Heart left ventricle (tissue), 16 donors: ENCODE measurements at regions not wholly inside any gene's neighbourhood (a gene's known extent, or its start where the extent isn't known, plus 50 kb on each side); places are given as distances from the start of the nearest gene placed in this dataset.

Experiments used
- ATAC-seq, 4 donors: fragments of 200-7000 bp; cut with Tn5 transposase; one replicate each; pipeline ENCODE4 v1.9.1; 2020 to 2022; ENCODE audit warnings: moderate library complexity in 4 of 4, mild to moderate bottlenecking in 3 of 4, moderate number of reproducible peaks in 1 of 4
- DNase-seq, 5 donors: peaks; one replicate each; pipeline ENCODE4 v3.0.0-alpha.2; 2020
- H3K27ac ChIP-seq, 12 donors: fragments of 200-600 bp; sonication (generic) in 4 of 12; one replicate each; pipeline versions ENCODE4 v1.5.0 to v1.8.0; 2016 to 2022; ENCODE audit warnings: mild to moderate bottlenecking in 2 of 12
- H3K27me3 ChIP-seq, 9 donors: fragments of 200-600 bp; sonication (generic) in 2 of 9; one replicate each; pipeline versions ENCODE4 v1.5.1 to v1.8.0; 2016 to 2022; ENCODE audit warnings: mild to moderate bottlenecking in 3 of 9
- H3K36me3 ChIP-seq, 9 donors: fragments of 200-600 bp; sonication (generic) in 2 of 9; one replicate each; pipeline versions ENCODE4 v1.5.0 to v1.8.0; 2018 to 2022; ENCODE audit warnings: mild to moderate bottlenecking in 2 of 9
- H3K4me1 ChIP-seq, 12 donors: fragments of 200-600 bp; sonication (generic) in 4 of 12; one replicate each; pipeline versions ENCODE4 v1.5.0 to v1.8.0; 2016 to 2022; ENCODE audit warnings: mild to moderate bottlenecking in 3 of 12
- H3K4me3 ChIP-seq, 12 donors: fragments of 200-600 bp; sonication (generic) in 4 of 12; one replicate each; pipeline versions ENCODE4 v1.5.0 to v1.8.0; 2017 to 2022; ENCODE audit warnings: mild to moderate bottlenecking in 9 of 12, moderate library complexity in 4 of 12
- H3K9me3 ChIP-seq, 12 donors: fragments of 200-600 bp; sonication (generic) in 4 of 12; one replicate each; pipeline versions ENCODE4 v1.5.0 to v1.8.0; 2016 to 2022; ENCODE audit warnings: mild to moderate bottlenecking in 1 of 12
- CTCF ChIP-seq, 12 donors: fragments of 200-600 bp; sonication (generic) in 4 of 12; IDR thresholded peaks; one replicate each; pipeline versions ENCODE4 v1.5.0 to v1.8.0; 2018 to 2022; ENCODE audit warnings: antibody characterized with exemption in 12 of 12, mild to moderate bottlenecking in 5 of 12
- POLR2A ChIP-seq, 2 donors: fragments of 450-650 bp; IDR thresholded peaks; one replicate each; pipeline ENCODE4 v1.6.1; 2017; ENCODE audit warnings: antibody characterized with exemption in 2 of 2, mild to moderate bottlenecking in 2 of 2, moderate library complexity in 2 of 2
- WGBS, 4 donors: extraction: QIAGEN DNeasy Blood & Tissue Kit in 2 of 4; methylation state at CpG; one replicate each; pipeline versions ENCODE4 v1.1.5 to v1.1.7; 2013 to 2018; 5-methylcytosine and 5-hydroxymethylcytosine counted together
- intact Hi-C, 10 donors: fragments of 100-400 bp; cut with DNase I; formaldehyde crosslinking; loops; one replicate each; pipeline versions ENCODE4 v1.11.1 to v1.14.2; 2022
- donor health status: ischemic (EF 13 %, LVEDD 7.1; RV severe dilation, severe dysfunction).
- donor health status: healthy with polysubstance abuse.
- donor health status: DM: no; HTN: yes; CAD: no.
- donor health status: DM: no; HTN: no; CAD: no.
- donor health status: ischemic (EF 25% LVEDD 6.9; RV normal size, moderate dysfunction).
- donor health status: ischemic (EF 25% LVEDD 5.7; RV mildly dilated, moderate dysfunction).
- donor health status: healthy.
- donor health status: DM: yes; HTN: yes; CAD: no.
- donor health status: ischemic (EF 35%, LVEDD 5.7; RV mildly dilated, moderate dysfunction).
- donor health status: nonischemic (EF 11% LVEDD 7.7; RV severe dilation, severe dysfunction).
- donor health status: DM: yes; HTN: yes; CAD: no.
- donor health status: PGD.
- donor health status: ischemic (EF 29% LVEDD 5.4; RV normal size, mild dysfunction).
- donor health status: nonischemic (EF 23%, LVEDD 6.1; RV moderate dilation, normal function).

- 44 to 58% (median 49%) methylated on average over 2 of the region's 2 CpGs for WGBS, 4 donors
- no peaks in the 10 kb centered on the region for H3K36me3 ChIP-seq
- peak; percentile 41 to 88 (median 62) for ATAC-seq
- no peak overlapping the region for H3K27ac ChIP-seq
- no peak for TF ChIP-seq CTCF (IDR thresholded peaks at IDR 0.05)
- TF ChIP-seq POLR2A (IDR thresholded peaks at IDR 0.05) = no peak
- intact Hi-C loops = loop anchor here in 2 of 10 donors (5.0 to 10.0 kb wide), 2 partner anchors 39 to 81 kb away; partner anchors contain the start of gene DPH5 (in 1 of the 2)
- no peaks in the 10 kb centered on the region for H3K27me3 ChIP-seq
- H3K4me3 ChIP-seq = no peak overlapping the region
- DNase-seq = no peak
- no peaks in the 10 kb centered on the region for H3K9me3 ChIP-seq
- H3K4me1 ChIP-seq = peaks cover 0 to 26% (median 9%) of the 10 kb centered on the region in 12 donors
Observed at GRCh38 chr1:101105877-101106276, 80.3 kb upstream of the DPH5 start.

GRCh38 chr1:101102426-101103156 is 77.0 kb upstream of the DPH5 start:
- Histone ChIP-seq H3K4me3 (no peak overlapping the region), H3K27me3 (no peaks in the 10 kb centered on the region), H3K9me3 (no peaks in the 10 kb centered on the region), H3K27ac (no peak overlapping the region), H3K36me3 (no peaks in the 10 kb centered on the region), H3K4me1 (peaks cover 0 to 21% (median 8%) of the 10 kb centered on the region in 12 donors)
- DNase-seq (no peak), ATAC-seq (no peak)
- WGBS, 4 donors = 84 to 90% (median 86%) methylated on average over 2 of the region's 2 CpGs
- intact Hi-C loops = loop anchor here in 1 of 10 donors (10.0 kb wide), 1 partner anchor 78 kb away; the partner anchor contains the start of gene DPH5
- TF ChIP-seq POLR2A (IDR thresholded peaks at IDR 0.05) (no peak), CTCF (IDR thresholded peaks at IDR 0.05) (no peak)

GRCh38 chr1:101101360-101101759 is 75.8 kb upstream of the DPH5 start:
- no peaks in the 10 kb centered on the region for H3K9me3 ChIP-seq
- WGBS, 4 donors = 72 to 76% (median 75%) methylated on average over 2 of the region's 2 CpGs
- TF ChIP-seq CTCF (IDR thresholded peaks at IDR 0.05) = no peak
- TF ChIP-seq POLR2A (IDR thresholded peaks at IDR 0.05) = no peak
- H3K4me1 ChIP-seq = peaks cover 0 to 9% (median 4%) of the 10 kb centered on the region in 12 donors
- intact Hi-C loops = loop anchor here in 1 of 10 donors (10.0 kb wide), 1 partner anchor 77 kb away; the partner anchor contains the start of gene DPH5
- DNase-seq = no peak
- H3K27ac ChIP-seq = no peak overlapping the region
- no peaks in the 10 kb centered on the region for H3K36me3 ChIP-seq
- H3K4me3 ChIP-seq = no peak overlapping the region
- ATAC-seq = no peak
- no peaks in the 10 kb centered on the region for H3K27me3 ChIP-seq

- Histone ChIP-seq H3K9me3 (no peaks in the 10 kb centered on the region), H3K4me1 (peaks cover 0 to 9% (median 3%) of the 10 kb centered on the region in 12 donors), H3K27ac (no peak overlapping the region), H3K4me3 (no peak overlapping the region), H3K27me3 (no peaks in the 10 kb centered on the region), H3K36me3 (no peaks in the 10 kb centered on the region)
- no peak for ATAC-seq
- TF ChIP-seq CTCF (IDR thresholded peaks at IDR 0.05) = no peak
- no peak for TF ChIP-seq POLR2A (IDR thresholded peaks at IDR 0.05)
- intact Hi-C loops = loop anchor here in 1 of 10 donors (10.0 kb wide), 1 partner anchor 76 kb away; the partner anchor contains the start of gene DPH5
- DNase-seq = no peak
- WGBS, 4 donors = 92 to 96% (median 94%) methylated on average over 3 of the region's 3 CpGs
Observed at GRCh38 chr1:101100674-101101073, 75.1 kb upstream of the DPH5 start.
